Endothelial cell of umbilical vein (primary cell): ENCODE measurements at regions not wholly inside any gene's neighbourhood (a gene's known extent, or its start where the extent isn't known, plus 50 kb on each side); places are given as distances from the start of the nearest gene placed in this dataset.

Experiments
- CTCF ChIP-seq, 2 donors: IDR thresholded peaks; 1 replicate in 1 of 2; 2 replicates in 1 of 2; pipeline ENCODE4 v1.5.1; 2011; ENCODE audit warnings: low read length in 2 of 2, mild to moderate bottlenecking in 2 of 2, moderate library complexity in 2 of 2, control low read depth in 1 of 2, inconsistent platforms in 1 of 2, low read depth in 1 of 2; ENCODE audit not compliant: insufficient read depth in 1 of 2; ENCODE audit errors: extremely low read depth in 1 of 2
- EZH2 ChIP-seq: IDR thresholded peaks from 2 replicates; pipeline ENCODE4 v1.6.1; 2012; ENCODE audit warnings: borderline replicate concordance, low read depth, mild to moderate bottlenecking, moderate library complexity, low read length, inconsistent platforms; ENCODE audit not compliant: severe bottlenecking
- GATA2 ChIP-seq: IDR thresholded peaks from 2 replicates; pipeline ENCODE4 v1.7.0; 2011; ENCODE audit warnings: low read depth, mild to moderate bottlenecking, moderate library complexity, mixed read lengths, low read length; ENCODE audit not compliant: insufficient read length, insufficient read depth
- MAX ChIP-seq: IDR thresholded peaks from 2 replicates; pipeline ENCODE4 v1.6.1; 2011; ENCODE audit not compliant: insufficient read depth, insufficient read length
- POLR2A ChIP-seq: IDR thresholded peaks from 2 replicates; pipeline ENCODE4 v1.6.1; 2012; ENCODE audit warnings: low read depth, mild to moderate bottlenecking, control low read depth, low read length
- POLR2AphosphoS5 ChIP-seq: IDR thresholded peaks from 2 replicates; pipeline ENCODE4 v1.6.1; 2012; ENCODE audit warnings: low read depth, mild to moderate bottlenecking, control low read depth, low read length, moderate library complexity; ENCODE audit not compliant: insufficient read depth

- TF ChIP-seq POLR2A (no peak), CTCF (IDR thresholded peaks at IDR 0.05; ENCODE audit: extremely low read depth in 1 of 2, insufficient read depth in 1 of 2, low read depth in 1 of 2, low read length in 2 of 2) (peak; percentile 26 to 29), POLR2AphosphoS5 (no peak), MAX (no peak), EZH2 (no peak), GATA2 (no peak)
Observed at GRCh38 chr14:44803239-44803905, 158.4 kb downstream of the KLHL28 start.
